OCI-LY7 (cell line): ENCODE measurements at regions not wholly inside any gene's neighbourhood (a gene's known extent, or its start where the extent isn't known, plus 50 kb on each side); places are given as distances from the start of the nearest gene placed in this dataset.

Experiments
- CTCF ChIP-seq: fragments of 200-600 bp; sonication (generic); conservative IDR thresholded peaks from 2 replicates; pipeline ENCODE4 v1.5.1; 2014; ENCODE audit warnings: mild to moderate bottlenecking, antibody characterized with exemption, low read length, moderate library complexity, mixed read lengths
- EZH2phosphoT487 ChIP-seq: fragments of 200-600 bp; sonication (generic); IDR thresholded peaks from 2 replicates; pipeline ENCODE4 v1.6.1; 2018; ENCODE audit warnings: low read depth, borderline replicate concordance, mild to moderate bottlenecking, mixed run types, antibody characterized with exemption, low read length, moderate library complexity, mixed read lengths

- TF ChIP-seq CTCF (no peak), EZH2phosphoT487 (no peak)
Observed at GRCh38 chr1:73097917-73098316, 815.6 kb upstream of the NEGR1 start.
